ENCODE measurements at regions not wholly inside any gene's neighbourhood (a gene's known extent, or its start where the extent isn't known, plus 50 kb on each side); places are given as distances from the start of the nearest gene placed in this dataset.

GRCh38 chr11:28535677-28536076, 427.5 kb downstream of the METTL15 start:
- no peak for DNase-seq (ENCODE audit: low spot score)

- no peak for DNase-seq (ENCODE audit: low spot score)
Measured at GRCh38 chr11:28529540-28530410, 421.6 kb downstream of the METTL15 start.

- no peak for DNase-seq (ENCODE audit: low spot score)
Measured at GRCh38 chr11:28529046-28529445, 420.9 kb downstream of the METTL15 start.

- DNase-seq (ENCODE audit: low spot score), result no peak
Measured at GRCh38 chr11:28528217-28528616, 420.0 kb downstream of the METTL15 start.

GRCh38 chr11:28526406-28526751, 418.2 kb downstream of the METTL15 start:
- DNase-seq (ENCODE audit: low spot score), result no peak

- no peak for DNase-seq (ENCODE audit: low spot score)
Measured at GRCh38 chr11:28525636-28526405, 417.6 kb downstream of the METTL15 start.

GRCh38 chr11:28524098-28524497, 415.9 kb downstream of the METTL15 start:
- DNase-seq (ENCODE audit: low spot score), result no peak

- DNase-seq (ENCODE audit: low spot score), result no peak
Measured at GRCh38 chr11:28521075-28521474, 412.9 kb downstream of the METTL15 start.

- no peak for DNase-seq (ENCODE audit: low spot score)
Measured at GRCh38 chr11:28520291-28520690, 412.1 kb downstream of the METTL15 start.

GRCh38 chr11:28518825-28519224, 410.6 kb downstream of the METTL15 start:
- DNase-seq (ENCODE audit: low spot score), result no peak

GRCh38 chr11:28517621-28518020, 409.4 kb downstream of the METTL15 start:
- DNase-seq (ENCODE audit: low spot score), result no peak

GRCh38 chr11:28514391-28514790, 406.2 kb downstream of the METTL15 start:
- DNase-seq (ENCODE audit: low spot score), result no peak

GRCh38 chr11:28512143-28512756, 404.1 kb downstream of the METTL15 start:
- no peak for DNase-seq (ENCODE audit: low spot score)

- no peak for DNase-seq (ENCODE audit: low spot score)
Measured at GRCh38 chr11:28505232-28505631, 397.0 kb downstream of the METTL15 start.

GRCh38 chr11:28504555-28505110, 396.4 kb downstream of the METTL15 start:
- DNase-seq (ENCODE audit: low spot score), result no peak

GRCh38 chr11:28495333-28495732, 387.1 kb downstream of the METTL15 start:
- DNase-seq (ENCODE audit: low spot score), result no peak

- DNase-seq (ENCODE audit: low spot score), result no peak
Measured at GRCh38 chr11:28491431-28491830, 383.2 kb downstream of the METTL15 start.

GRCh38 chr11:28490773-28491382, 382.7 kb downstream of the METTL15 start:
- DNase-seq (ENCODE audit: low spot score), result no peak

- no peak for DNase-seq (ENCODE audit: low spot score)
Measured at GRCh38 chr11:28488336-28488735, 380.1 kb downstream of the METTL15 start.

- DNase-seq (ENCODE audit: low spot score), result no peak
Measured at GRCh38 chr11:28483072-28483867, 375.1 kb downstream of the METTL15 start.

- DNase-seq (ENCODE audit: low spot score), result no peak
Measured at GRCh38 chr11:28482666-28483065, 374.5 kb downstream of the METTL15 start.

Measured in hematopoietic multipotent progenitor cell treated with erythropoietin and hydrocortisone succinate and interleukin-3 and kit ligand, for 17 days (in vitro differentiated cells).